PFSK-1 (cell line): ENCODE measurements at regions not wholly inside any gene's neighbourhood (a gene's known extent, or its start where the extent isn't known, plus 50 kb on each side); places are given as distances from the start of the nearest gene placed in this dataset.

ENCODE experiments used
- FOXP2 ChIP-seq: optimal IDR thresholded peaks from 2 replicates; pipeline ENCODE3; 2011; ENCODE audit warnings: borderline replicate concordance, control low read depth, inconsistent platforms; ENCODE audit not compliant: insufficient read depth; ENCODE audit errors: extremely low read length, extremely low read depth
- POLR2AphosphoS5 ChIP-seq: IDR thresholded peaks from 2 replicates; pipeline ENCODE4 v1.6.1; 2012; ENCODE audit warnings: low read depth, mild to moderate bottlenecking, control low read depth, low read length, moderate library complexity
- SIN3A ChIP-seq: IDR thresholded peaks from 2 replicates; pipeline ENCODE4 v1.6.1; 2012; ENCODE audit warnings: mild to moderate bottlenecking, low read length, moderate library complexity, borderline replicate concordance; ENCODE audit not compliant: insufficient read depth
- TAF1 ChIP-seq: IDR thresholded peaks from 2 replicates; pipeline ENCODE4 v1.6.1; 2012; ENCODE audit warnings: low read length, control low read depth, borderline replicate concordance; ENCODE audit not compliant: insufficient read depth
- TF ChIP-seq, protein P1 (sequence below), 2 experiments: IDR thresholded peaks; 2 replicates each; pipeline versions ENCODE4 v1.6.1 to v1.8.0; 2011 to 2012; ENCODE audit warnings: low read depth in 2 of 2, low read length in 2 of 2, control low read depth in 1 of 2, inconsistent platforms in 1 of 2, mild to moderate bottlenecking in 1 of 2, moderate library complexity in 1 of 2; ENCODE audit not compliant: insufficient read depth in 1 of 2

DNA sequence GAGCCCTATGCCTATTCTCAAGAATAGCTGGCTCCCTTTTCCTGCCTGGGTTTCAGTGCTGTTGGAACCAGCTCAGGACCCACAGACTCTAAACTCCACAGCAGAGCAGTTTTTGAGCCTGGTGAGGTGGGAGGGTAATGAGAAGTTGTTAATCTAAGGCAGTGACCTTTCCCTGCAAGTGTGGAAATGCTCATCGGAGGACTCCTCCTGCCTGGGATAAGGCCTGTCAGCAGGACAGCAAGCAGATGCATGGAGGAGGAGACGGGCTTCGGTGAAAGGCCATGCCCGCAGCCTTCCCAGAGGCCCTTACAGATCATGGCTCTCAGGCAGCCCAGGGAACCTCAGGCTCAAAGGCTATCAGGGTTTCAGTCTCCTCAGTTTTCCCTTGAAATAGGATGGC lies 70.0 kb upstream of the SHISA3 start:
- TF ChIP-seq FOXP2 = no peak
- TF ChIP-seq, protein P1, sequence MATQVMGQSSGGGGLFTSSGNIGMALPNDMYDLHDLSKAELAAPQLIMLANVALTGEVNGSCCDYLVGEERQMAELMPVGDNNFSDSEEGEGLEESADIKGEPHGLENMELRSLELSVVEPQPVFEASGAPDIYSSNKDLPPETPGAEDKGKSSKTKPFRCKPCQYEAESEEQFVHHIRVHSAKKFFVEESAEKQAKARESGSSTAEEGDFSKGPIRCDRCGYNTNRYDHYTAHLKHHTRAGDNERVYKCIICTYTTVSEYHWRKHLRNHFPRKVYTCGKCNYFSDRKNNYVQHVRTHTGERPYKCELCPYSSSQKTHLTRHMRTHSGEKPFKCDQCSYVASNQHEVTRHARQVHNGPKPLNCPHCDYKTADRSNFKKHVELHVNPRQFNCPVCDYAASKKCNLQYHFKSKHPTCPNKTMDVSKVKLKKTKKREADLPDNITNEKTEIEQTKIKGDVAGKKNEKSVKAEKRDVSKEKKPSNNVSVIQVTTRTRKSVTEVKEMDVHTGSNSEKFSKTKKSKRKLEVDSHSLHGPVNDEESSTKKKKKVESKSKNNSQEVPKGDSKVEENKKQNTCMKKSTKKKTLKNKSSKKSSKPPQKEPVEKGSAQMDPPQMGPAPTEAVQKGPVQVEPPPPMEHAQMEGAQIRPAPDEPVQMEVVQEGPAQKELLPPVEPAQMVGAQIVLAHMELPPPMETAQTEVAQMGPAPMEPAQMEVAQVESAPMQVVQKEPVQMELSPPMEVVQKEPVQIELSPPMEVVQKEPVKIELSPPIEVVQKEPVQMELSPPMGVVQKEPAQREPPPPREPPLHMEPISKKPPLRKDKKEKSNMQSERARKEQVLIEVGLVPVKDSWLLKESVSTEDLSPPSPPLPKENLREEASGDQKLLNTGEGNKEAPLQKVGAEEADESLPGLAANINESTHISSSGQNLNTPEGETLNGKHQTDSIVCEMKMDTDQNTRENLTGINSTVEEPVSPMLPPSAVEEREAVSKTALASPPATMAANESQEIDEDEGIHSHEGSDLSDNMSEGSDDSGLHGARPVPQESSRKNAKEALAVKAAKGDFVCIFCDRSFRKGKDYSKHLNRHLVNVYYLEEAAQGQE (IDR thresholded peaks at IDR 0.05; ENCODE audit: insufficient read depth in 1 of 2, low read depth in 2 of 2, low read length in 2 of 2) = no peak
- TF ChIP-seq TAF1 = no peak
- TF ChIP-seq POLR2AphosphoS5 = no peak
- TF ChIP-seq SIN3A = no peak

DNA sequence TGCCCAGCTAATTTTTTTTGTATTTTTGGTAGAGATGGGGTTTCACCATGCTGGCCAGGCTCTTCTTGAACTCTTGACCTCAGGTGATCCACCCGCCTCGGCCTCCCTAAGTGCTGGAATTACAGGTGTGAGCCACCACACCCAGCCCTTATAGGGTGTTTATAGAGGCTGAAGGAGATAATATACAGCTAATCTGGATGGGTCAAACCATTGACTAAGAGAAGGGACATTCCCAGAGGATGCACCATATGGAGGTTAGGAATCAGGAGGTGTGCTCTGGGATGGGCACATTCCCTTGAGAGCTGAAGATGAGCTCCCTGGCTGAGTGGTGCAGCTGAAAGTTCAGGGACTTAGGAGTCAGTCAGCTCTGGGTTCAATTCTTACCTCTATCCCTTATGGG lies 68.3 kb upstream of the SHISA3 start:
- no peak for TF ChIP-seq SIN3A

DNA sequence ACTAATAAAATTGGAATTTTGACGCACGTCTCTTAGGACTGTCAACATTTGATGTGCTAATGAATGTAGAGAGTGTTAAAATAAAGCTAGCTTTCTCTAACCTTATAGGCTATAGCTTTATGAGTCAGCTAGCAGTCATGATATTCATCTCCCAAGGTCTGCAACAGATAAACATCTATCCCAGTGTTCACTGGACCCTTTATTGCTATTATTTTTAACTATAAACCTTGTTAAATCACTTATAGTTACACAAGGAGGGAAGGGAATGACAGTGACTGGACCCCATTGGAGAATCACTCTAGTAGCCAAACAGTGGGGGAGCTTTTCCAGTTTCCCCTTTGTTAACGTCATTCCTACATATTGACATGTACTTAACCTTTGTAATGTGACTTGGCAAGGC lies 67.9 kb upstream of the SHISA3 start:
- TF ChIP-seq TAF1 = no peak
- TF ChIP-seq SIN3A = no peak
- TF ChIP-seq POLR2AphosphoS5 = no peak

DNA sequence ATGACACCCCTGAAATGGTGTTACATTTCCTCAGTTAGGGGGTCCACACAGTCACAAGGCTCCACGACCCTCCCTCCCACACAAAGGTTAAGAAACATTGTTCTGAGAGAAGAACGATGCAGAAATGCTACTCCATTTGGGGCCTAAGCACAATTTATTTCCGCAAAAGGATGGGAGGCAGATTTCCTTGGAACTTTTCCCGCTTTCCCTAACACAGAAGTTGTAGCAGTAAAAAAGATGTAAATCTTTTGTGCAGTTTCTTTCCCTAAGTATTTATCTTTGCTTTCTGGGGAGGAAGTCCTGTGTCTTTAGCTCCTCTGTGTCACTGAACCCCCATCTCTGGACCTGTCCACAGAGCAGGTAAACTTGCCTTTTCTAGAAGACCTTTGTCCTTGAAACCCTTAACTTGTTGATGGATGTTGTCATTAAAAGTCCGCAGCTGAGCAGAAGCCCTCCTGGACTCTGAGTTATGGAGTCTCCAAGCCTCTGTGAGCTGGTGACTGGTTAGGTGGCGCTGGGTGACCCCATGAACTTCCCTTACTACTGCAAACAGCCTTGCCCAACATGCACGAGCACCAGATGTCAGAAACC lies 67.2 kb upstream of the SHISA3 start:
- TF ChIP-seq TAF1 (no peak), SIN3A (no peak), POLR2AphosphoS5 (no peak), FOXP2 (no peak)
- TF ChIP-seq, protein P1 (IDR thresholded peaks at IDR 0.05; ENCODE audit: insufficient read depth in 1 of 2, low read depth in 2 of 2, low read length in 2 of 2) = no peak

DNA sequence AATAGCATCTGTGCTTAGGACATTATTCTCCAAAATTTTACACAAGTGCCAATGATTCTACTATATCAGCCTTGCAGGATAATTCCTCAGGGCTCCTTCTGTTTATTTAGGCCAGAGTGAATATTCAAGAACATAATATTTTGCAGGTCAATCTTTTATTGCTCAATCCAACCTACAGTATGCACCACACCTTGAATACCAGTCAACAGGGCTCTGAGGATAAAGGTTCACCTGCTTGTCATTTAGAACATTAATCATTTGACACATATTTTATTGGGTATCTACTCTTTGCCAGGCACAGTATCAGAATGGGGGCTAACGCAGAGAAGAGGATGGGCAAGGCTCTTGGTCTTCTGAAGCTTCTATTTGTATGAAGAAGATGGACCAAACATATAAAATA lies 66.2 kb upstream of the SHISA3 start:
- TF ChIP-seq SIN3A (no peak), TAF1 (no peak)

DNA sequence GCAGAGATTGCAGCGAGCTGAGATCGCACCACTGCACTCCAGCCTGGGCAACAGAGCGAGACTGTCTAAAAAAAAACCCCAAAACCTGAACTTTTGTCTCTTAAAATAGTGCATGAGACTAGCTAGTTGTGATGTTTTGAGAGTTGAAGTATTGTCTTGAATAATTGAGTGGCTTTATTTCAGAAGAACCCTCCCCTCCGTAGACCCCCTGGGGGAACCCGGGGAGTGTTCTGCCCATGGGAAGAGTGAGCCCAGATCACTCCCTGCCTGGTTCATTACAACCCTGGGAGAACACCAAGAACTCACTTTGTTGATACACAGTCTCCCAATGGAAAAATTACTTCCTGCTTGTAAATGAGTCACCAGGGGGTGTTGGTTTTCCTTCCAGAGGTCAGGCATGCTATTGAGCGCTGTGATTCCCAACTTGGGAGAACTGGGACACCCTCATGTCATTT lies 65.3 kb upstream of the SHISA3 start:
- TF ChIP-seq TAF1 = no peak

DNA sequence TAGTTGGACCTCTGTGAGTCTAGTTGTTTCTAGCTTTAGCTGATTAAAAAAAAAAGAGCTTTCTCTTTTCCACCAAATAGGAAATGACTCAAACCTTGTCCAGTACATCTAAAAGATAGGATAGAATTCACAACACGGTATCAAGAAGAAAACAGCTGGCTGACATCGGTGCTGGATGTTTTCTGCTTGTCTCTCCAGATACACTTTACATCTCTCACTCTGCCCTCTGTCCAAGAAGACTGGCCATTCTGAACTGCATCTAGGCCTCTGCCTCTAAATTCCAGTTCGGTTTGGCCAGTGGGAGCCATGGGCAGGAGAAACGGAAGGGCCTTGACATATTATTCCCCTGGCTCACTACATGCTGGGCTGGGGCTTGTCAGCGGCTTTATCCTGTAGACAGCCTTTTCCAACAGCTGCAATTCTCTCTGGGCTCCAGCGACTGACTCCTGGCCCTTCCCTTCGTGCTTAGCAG lies 57.3 kb upstream of the SHISA3 start:
- TF ChIP-seq FOXP2 (no peak), SIN3A (no peak), POLR2AphosphoS5 (no peak), TAF1 (no peak)
- TF ChIP-seq, protein P1 (IDR thresholded peaks at IDR 0.05; ENCODE audit: insufficient read depth in 1 of 2, low read depth in 2 of 2, low read length in 2 of 2) = no peak
